Loucy (cell line): ENCODE measurements at regions not wholly inside any gene's neighbourhood (a gene's known extent, or its start where the extent isn't known, plus 50 kb on each side); places are given as distances from the start of the nearest gene placed in this dataset.

Source experiments
- H2AFZ ChIP-seq: fragments of 200-600 bp; sonication (generic); 2 replicates; pipeline ENCODE4 v1.6.0; 2016; ENCODE audit warnings: antibody characterized with exemption, mild to moderate bottlenecking, low read length, moderate library complexity
- H3F3A ChIP-seq: fragments of 200-600 bp; 2 replicates; pipeline ENCODE4 v1.6.0; 2016; ENCODE audit warnings: antibody characterized with exemption, low read depth, mild to moderate bottlenecking
- H3K27me3 ChIP-seq: fragments of 200-600 bp; sonication (generic); 2 replicates; pipeline ENCODE4 v1.6.1; 2014; ENCODE audit warnings: low read length, mild to moderate bottlenecking; ENCODE audit not compliant: insufficient read depth, poor library complexity, severe bottlenecking
- H3K36me3 ChIP-seq: fragments of 200-600 bp; sonication (generic); 2 replicates; pipeline ENCODE4 v1.6.1; 2016; ENCODE audit warnings: low read length; ENCODE audit not compliant: insufficient read depth
- H3K4me1 ChIP-seq: fragments of 200-600 bp; sonication (generic); 2 replicates; pipeline ENCODE4 v1.5.1; 2014; ENCODE audit warnings: low read length, mild to moderate bottlenecking; ENCODE audit not compliant: insufficient read depth, poor library complexity, severe bottlenecking
- H3K4me2 ChIP-seq: fragments of 200-600 bp; sonication (generic); 2 replicates; pipeline ENCODE4 v1.6.0; 2014; ENCODE audit warnings: antibody characterized with exemption, low read length, low read depth, mild to moderate bottlenecking; ENCODE audit not compliant: poor library complexity, severe bottlenecking
- H3K4me3 ChIP-seq: fragments of 200-600 bp; sonication (generic); 2 replicates; pipeline ENCODE4 v1.5.1; 2014; ENCODE audit warnings: low read length, mild to moderate bottlenecking, mixed read lengths; ENCODE audit not compliant: poor library complexity, severe bottlenecking
- H3K79me2 ChIP-seq: fragments of 200-600 bp; sonication (generic); 2 replicates; pipeline ENCODE4 v1.6.1; 2014; ENCODE audit warnings: low read length; ENCODE audit not compliant: insufficient read depth
- H3K9ac ChIP-seq: fragments of 200-600 bp; sonication (generic); 2 replicates; pipeline ENCODE4 v1.6.0; 2014; ENCODE audit warnings: mild to moderate bottlenecking, low read depth, low read length, moderate library complexity; ENCODE audit not compliant: poor library complexity, severe bottlenecking
- H3K9me2 ChIP-seq: fragments of 200-600 bp; sonication (generic); replicated peaks from 2 replicates; pipeline ENCODE4 v1.6.1; 2016; ENCODE audit warnings: low read depth, low read length, mixed read lengths
- H3K9me3 ChIP-seq: fragments of 200-600 bp; sonication (generic); 2 replicates; pipeline ENCODE4 v1.6.1; 2014; ENCODE audit warnings: mild to moderate bottlenecking, antibody characterized with exemption, low read length, low read depth; ENCODE audit not compliant: insufficient read depth
- H4K20me1 ChIP-seq: fragments of 200-600 bp; sonication (generic); 2 replicates; pipeline ENCODE4 v1.6.0; 2014; ENCODE audit warnings: antibody characterized with exemption, low read length, mild to moderate bottlenecking; ENCODE audit not compliant: insufficient read depth, poor library complexity, severe bottlenecking
- EZH2phosphoT487 ChIP-seq: fragments of 200-600 bp; IDR thresholded peaks from 2 replicates; pipeline ENCODE4 v1.6.1; 2018; ENCODE audit warnings: antibody characterized with exemption, mild to moderate bottlenecking, moderate library complexity, borderline replicate concordance
- TF ChIP-seq, protein P1 (sequence below): fragments of 200-600 bp; sonication (generic); conservative IDR thresholded peaks from 2 replicates; pipeline ENCODE4 v1.5.1; 2014; ENCODE audit warnings: mild to moderate bottlenecking, antibody characterized with exemption, low read length

DNA sequence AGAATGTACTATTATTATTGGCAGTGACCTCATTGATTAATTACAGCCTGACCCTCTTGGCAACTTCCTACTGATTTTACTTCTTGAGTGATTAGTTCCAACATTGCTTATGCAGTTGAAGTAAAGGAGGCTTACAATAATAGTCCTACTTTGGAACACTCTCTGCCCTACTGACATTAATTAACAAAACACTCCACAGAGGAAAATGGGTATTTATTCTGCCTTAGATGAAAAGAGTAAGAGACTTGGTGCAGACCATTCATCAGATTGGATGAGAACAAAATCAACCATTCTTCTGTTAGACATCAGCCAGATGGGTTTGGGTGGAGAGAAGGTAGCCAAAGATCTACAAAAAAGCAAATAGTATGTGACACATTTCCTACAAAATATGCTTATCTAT, 363.8 kb downstream of the FAT3 start:
- no peak overlapping the region for H3K4me3 ChIP-seq
- no peak overlapping the region for H3K4me2 ChIP-seq
- H3K4me1 ChIP-seq: no peaks in the 10 kb centered on the region
- TF ChIP-seq, protein P1, sequence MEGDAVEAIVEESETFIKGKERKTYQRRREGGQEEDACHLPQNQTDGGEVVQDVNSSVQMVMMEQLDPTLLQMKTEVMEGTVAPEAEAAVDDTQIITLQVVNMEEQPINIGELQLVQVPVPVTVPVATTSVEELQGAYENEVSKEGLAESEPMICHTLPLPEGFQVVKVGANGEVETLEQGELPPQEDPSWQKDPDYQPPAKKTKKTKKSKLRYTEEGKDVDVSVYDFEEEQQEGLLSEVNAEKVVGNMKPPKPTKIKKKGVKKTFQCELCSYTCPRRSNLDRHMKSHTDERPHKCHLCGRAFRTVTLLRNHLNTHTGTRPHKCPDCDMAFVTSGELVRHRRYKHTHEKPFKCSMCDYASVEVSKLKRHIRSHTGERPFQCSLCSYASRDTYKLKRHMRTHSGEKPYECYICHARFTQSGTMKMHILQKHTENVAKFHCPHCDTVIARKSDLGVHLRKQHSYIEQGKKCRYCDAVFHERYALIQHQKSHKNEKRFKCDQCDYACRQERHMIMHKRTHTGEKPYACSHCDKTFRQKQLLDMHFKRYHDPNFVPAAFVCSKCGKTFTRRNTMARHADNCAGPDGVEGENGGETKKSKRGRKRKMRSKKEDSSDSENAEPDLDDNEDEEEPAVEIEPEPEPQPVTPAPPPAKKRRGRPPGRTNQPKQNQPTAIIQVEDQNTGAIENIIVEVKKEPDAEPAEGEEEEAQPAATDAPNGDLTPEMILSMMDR: no peak
- no peak for TF ChIP-seq EZH2phosphoT487
- H3K27me3 ChIP-seq: no peaks in the 10 kb centered on the region
- no peaks in the 10 kb centered on the region for H4K20me1 ChIP-seq
- H3K9me3 ChIP-seq: no peaks in the 10 kb centered on the region
- H3K9ac ChIP-seq: no peak overlapping the region
- no peaks in the 10 kb centered on the region for H3F3A ChIP-seq
- no peaks in the 10 kb centered on the region for H3K79me2 ChIP-seq
- no peak overlapping the region for H2AFZ ChIP-seq
- H3K36me3 ChIP-seq: no peaks in the 10 kb centered on the region
- no peaks in the 10 kb centered on the region for H3K9me2 ChIP-seq

- Histone ChIP-seq H3K79me2 (no peaks in the 10 kb centered on the region), H3K36me3 (no peaks in the 10 kb centered on the region), H3K9me2 (no peaks in the 10 kb centered on the region), H2AFZ (no peak overlapping the region), H3K4me2 (no peak overlapping the region), H3K9me3 (no peaks in the 10 kb centered on the region), H3K4me3 (no peak overlapping the region), H4K20me1 (no peaks in the 10 kb centered on the region), H3K4me1 (no peaks in the 10 kb centered on the region), H3K27me3 (no peaks in the 10 kb centered on the region), H3F3A (no peaks in the 10 kb centered on the region), H3K9ac (no peak overlapping the region)
- TF ChIP-seq, protein P1: no peak
- no peak for TF ChIP-seq EZH2phosphoT487
These were observed 364.9 kb downstream of the FAT3 start for GRCh38 chr11:92589512-92589911.

DNA sequence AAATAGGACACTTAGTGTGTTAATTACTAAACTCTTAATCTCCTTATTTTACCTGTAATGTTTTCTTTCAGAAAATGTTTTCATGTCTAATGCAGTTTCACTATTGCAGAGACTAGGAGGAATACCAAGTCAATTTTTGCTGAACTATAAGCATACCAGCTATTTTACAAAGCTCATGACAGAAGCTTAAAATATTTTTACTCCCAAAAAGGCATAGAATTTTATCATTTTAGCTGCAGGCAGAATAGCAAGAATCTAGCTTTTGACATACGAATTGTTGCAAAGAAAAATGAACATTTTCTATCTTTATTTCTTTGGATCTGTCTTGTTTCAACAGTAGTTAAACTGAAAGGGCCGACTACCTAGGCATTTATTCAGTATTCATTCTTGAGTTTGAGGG, 366.9 kb downstream of the FAT3 start:
- no peaks in the 10 kb centered on the region for H3K9me2 ChIP-seq

More for the DNA sequence above, 366.9 kb downstream of the FAT3 start:
- no peaks in the 10 kb centered on the region for H3K4me1 ChIP-seq
- no peak overlapping the region for H3K4me3 ChIP-seq
- H3K4me2 ChIP-seq: no peak overlapping the region
- H3F3A ChIP-seq: no peaks in the 10 kb centered on the region
- no peak overlapping the region for H2AFZ ChIP-seq
- H3K27me3 ChIP-seq: no peaks in the 10 kb centered on the region
- TF ChIP-seq, protein P1: no peak
- no peak for TF ChIP-seq EZH2phosphoT487
- no peaks in the 10 kb centered on the region for H3K79me2 ChIP-seq
- no peaks in the 10 kb centered on the region for H3K36me3 ChIP-seq
- H3K9ac ChIP-seq: no peak overlapping the region
- no peaks in the 10 kb centered on the region for H4K20me1 ChIP-seq
- H3K9me3 ChIP-seq: no peaks in the 10 kb centered on the region
